Esophagus muscularis mucosa (tissue), 3 donors: ENCODE measurements at regions not wholly inside any gene's neighbourhood (a gene's known extent, or its start where the extent isn't known, plus 50 kb on each side); places are given as distances from the start of the nearest gene placed in this dataset.
"Not testable (repeated sequence)": the region's sequence is repeated elsewhere in the genome, so short reads cannot be mapped to it uniquely, and the experiment has no call there.

Experiments
- POLR2A ChIP-seq: fragments of 450-650 bp; IDR thresholded peaks from one replicate; pipeline ENCODE4 v1.6.1; 2017; ENCODE audit warnings: antibody characterized with exemption, moderate library complexity, mild to moderate bottlenecking, low read depth
- TF ChIP-seq, protein P1 (sequence below), 3 experiments: fragments of 200-600 bp in 2 of 3; fragments of 450-650 bp in 1 of 3; sonication (generic) in 2 of 3; IDR thresholded peaks; one replicate each; pipeline ENCODE4 v1.5.1; 2017 to 2019; ENCODE audit warnings: antibody characterized with exemption in 3 of 3, mild to moderate bottlenecking in 2 of 3, moderate library complexity in 1 of 3

DNA sequence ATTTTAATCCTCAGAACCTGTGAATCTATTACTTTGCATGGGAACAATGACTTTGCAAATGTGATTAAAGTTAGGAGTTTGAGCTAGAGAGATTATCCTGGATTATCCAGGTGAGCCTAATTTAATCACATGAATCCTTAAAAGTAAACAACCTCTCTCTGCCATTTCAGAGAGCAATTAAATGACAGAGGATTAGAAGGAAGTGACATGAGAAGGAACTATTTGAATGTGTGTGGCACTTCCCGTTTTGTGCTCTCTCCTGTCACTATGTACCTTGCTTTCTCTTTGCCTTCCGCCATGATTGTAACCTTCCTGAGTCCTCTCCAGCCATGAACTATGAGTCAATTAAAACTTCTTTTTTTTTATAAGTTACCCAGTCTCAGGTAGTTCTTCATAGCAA lies 559.2 kb downstream of the PRIM2 start:
- not testable (repeated sequence) for TF ChIP-seq POLR2A
- TF ChIP-seq, protein P1, sequence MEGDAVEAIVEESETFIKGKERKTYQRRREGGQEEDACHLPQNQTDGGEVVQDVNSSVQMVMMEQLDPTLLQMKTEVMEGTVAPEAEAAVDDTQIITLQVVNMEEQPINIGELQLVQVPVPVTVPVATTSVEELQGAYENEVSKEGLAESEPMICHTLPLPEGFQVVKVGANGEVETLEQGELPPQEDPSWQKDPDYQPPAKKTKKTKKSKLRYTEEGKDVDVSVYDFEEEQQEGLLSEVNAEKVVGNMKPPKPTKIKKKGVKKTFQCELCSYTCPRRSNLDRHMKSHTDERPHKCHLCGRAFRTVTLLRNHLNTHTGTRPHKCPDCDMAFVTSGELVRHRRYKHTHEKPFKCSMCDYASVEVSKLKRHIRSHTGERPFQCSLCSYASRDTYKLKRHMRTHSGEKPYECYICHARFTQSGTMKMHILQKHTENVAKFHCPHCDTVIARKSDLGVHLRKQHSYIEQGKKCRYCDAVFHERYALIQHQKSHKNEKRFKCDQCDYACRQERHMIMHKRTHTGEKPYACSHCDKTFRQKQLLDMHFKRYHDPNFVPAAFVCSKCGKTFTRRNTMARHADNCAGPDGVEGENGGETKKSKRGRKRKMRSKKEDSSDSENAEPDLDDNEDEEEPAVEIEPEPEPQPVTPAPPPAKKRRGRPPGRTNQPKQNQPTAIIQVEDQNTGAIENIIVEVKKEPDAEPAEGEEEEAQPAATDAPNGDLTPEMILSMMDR (IDR thresholded peaks at IDR 0.05): not testable (repeated sequence)
